ENCODE measurements at regions not wholly inside any gene's neighbourhood (a gene's known extent, or its start where the extent isn't known, plus 50 kb on each side); places are given as distances from the start of the nearest gene placed in this dataset.

GRCh38 chr1:71252900-71253299 lies 172.1 kb upstream of the ZRANB2 start:
- ChIA-PET POLR2A (no interaction called here), CTCF (no interaction called here)
- Histone ChIP-seq H3K27me3 (ENCODE audit: insufficient read depth) (no peaks in the 10 kb centered on the region), H3K9me2 (no peaks in the 10 kb centered on the region; the same call in 1 of the 2 replicates), H4K20me1 (ENCODE audit: insufficient read depth) (no peaks in the 10 kb centered on the region), H3K4me1 (ENCODE audit: control insufficient read depth in 1 of 2, insufficient read depth in 2 of 2, low read depth in 1 of 2, low read length in 1 of 2) (no peaks in the 10 kb centered on the region), H3K9ac (no peak overlapping the region), H3F3A (replicated peaks; ENCODE audit: insufficient read depth) (no peaks in the 10 kb centered on the region), H3K79me2 (ENCODE audit: insufficient read depth) (no peaks in the 10 kb centered on the region), H3K4me3 (ENCODE audit: low read depth in 2 of 2, low read length in 1 of 2) (no peak overlapping the region), H3K27ac (ENCODE audit: low read depth in 2 of 2, low read length in 1 of 2) (no peak overlapping the region), H3K4me2 (no peak overlapping the region), H3K36me3 (replicated peaks in 1 of 2; ENCODE audit: control insufficient read depth in 1 of 2, insufficient read depth in 2 of 2, low read length in 1 of 2) (no peaks in the 10 kb centered on the region), H2AFZ (ENCODE audit: low read depth) (no peak overlapping the region), H3K9me3 (no peaks in the 10 kb centered on the region)
- WGBS (ENCODE audit: low lambda C conversion rate): 48% methylated on average over 3 of the region's 3 CpGs
- TF ChIP-seq TCF12 (IDR thresholded peaks at IDR 0.05): no peak
- no peak for TF ChIP-seq RFX5 (IDR thresholded peaks at IDR 0.05; ENCODE audit: low read length)
- TF ChIP-seq, protein P1, sequence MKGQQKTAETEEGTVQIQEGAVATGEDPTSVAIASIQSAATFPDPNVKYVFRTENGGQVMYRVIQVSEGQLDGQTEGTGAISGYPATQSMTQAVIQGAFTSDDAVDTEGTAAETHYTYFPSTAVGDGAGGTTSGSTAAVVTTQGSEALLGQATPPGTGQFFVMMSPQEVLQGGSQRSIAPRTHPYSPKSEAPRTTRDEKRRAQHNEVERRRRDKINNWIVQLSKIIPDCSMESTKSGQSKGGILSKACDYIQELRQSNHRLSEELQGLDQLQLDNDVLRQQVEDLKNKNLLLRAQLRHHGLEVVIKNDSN (IDR thresholded peaks at IDR 0.05; ENCODE audit: borderline replicate concordance, low read depth): no peak
- TF ChIP-seq EP300 (IDR thresholded peaks at IDR 0.05; ENCODE audit: borderline replicate concordance in 1 of 2, low read depth in 1 of 2, low read length in 1 of 2): no peak
- no peak for TF ChIP-seq GATA2 (CRISPR knock-in tag; IDR thresholded peaks at IDR 0.05)
- no peak for TF ChIP-seq PBX3 (IDR thresholded peaks at IDR 0.05)
- no peak for TF ChIP-seq GABPA (IDR thresholded peaks at IDR 0.05; ENCODE audit: low read depth)
- no peak for TF ChIP-seq FOXJ3 (CRISPR knock-in tag; IDR thresholded peaks at IDR 0.05)
- TF ChIP-seq RXRA (IDR thresholded peaks at IDR 0.05; ENCODE audit: borderline replicate concordance, low read depth): no peak
- no peak for TF ChIP-seq EZH2phosphoT487 (IDR thresholded peaks at IDR 0.05; ENCODE audit: borderline replicate concordance, low read depth)
- TF ChIP-seq YY1 (IDR thresholded peaks at IDR 0.05; ENCODE audit: low read depth): no peak
- TF ChIP-seq, protein P2, sequence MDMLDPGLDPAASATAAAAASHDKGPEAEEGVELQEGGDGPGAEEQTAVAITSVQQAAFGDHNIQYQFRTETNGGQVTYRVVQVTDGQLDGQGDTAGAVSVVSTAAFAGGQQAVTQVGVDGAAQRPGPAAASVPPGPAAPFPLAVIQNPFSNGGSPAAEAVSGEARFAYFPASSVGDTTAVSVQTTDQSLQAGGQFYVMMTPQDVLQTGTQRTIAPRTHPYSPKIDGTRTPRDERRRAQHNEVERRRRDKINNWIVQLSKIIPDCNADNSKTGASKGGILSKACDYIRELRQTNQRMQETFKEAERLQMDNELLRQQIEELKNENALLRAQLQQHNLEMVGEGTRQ (IDR thresholded peaks at IDR 0.05; ENCODE audit: borderline replicate concordance, low read depth, low read length): no peak
- TF ChIP-seq SIN3A (IDR thresholded peaks at IDR 0.05; ENCODE audit: borderline replicate concordance, low read depth, low read length): no peak
- no peak for TF ChIP-seq FOXM1 (IDR thresholded peaks at IDR 0.05; ENCODE audit: low read depth)
- TF ChIP-seq TAF1 (IDR thresholded peaks at IDR 0.05; ENCODE audit: borderline replicate concordance, low read depth, low read length): no peak
- TF ChIP-seq, protein P3, sequence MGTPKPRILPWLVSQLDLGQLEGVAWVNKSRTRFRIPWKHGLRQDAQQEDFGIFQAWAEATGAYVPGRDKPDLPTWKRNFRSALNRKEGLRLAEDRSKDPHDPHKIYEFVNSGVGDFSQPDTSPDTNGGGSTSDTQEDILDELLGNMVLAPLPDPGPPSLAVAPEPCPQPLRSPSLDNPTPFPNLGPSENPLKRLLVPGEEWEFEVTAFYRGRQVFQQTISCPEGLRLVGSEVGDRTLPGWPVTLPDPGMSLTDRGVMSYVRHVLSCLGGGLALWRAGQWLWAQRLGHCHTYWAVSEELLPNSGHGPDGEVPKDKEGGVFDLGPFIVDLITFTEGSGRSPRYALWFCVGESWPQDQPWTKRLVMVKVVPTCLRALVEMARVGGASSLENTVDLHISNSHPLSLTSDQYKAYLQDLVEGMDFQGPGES (IDR thresholded peaks at IDR 0.05; ENCODE audit: low read depth, low read length): no peak
- TF ChIP-seq ELF1 (IDR thresholded peaks at IDR 0.05): no peak
- DNase-seq: no peak
